ENCODE measurements at regions not wholly inside any gene's neighbourhood (a gene's known extent, or its start where the extent isn't known, plus 50 kb on each side); places are given as distances from the start of the nearest gene placed in this dataset.

DNA sequence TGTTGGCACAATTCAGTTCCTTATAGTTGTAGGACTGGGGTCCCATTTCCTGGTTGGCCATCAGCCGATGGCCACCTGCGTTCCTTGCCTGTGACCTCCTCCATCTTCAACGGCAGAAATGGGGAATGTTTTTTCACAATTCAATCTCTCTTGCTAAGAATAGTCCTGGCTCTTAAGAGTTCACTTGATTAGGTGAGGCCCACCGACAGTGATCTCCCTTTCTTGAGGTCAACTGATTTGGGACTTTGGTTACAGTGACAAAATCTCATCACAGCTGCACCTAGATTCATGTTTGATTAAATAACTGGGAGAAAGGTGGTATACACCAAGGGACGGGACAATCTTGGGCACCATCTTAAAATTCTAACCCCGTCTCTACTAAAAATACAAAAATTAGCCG is 139.1 kb upstream of the DTNBP1 start:
- H3K9me3 ChIP-seq (ENCODE audit: low read length): no peaks in the 10 kb centered on the region
- no peak overlapping the region for H2AFZ ChIP-seq (ENCODE audit: low read length)
- no peaks in the 10 kb centered on the region for H3K9me2 ChIP-seq (ENCODE audit: insufficient read depth, low read length)
- H4K20me1 ChIP-seq (ENCODE audit: insufficient read depth, low read length): no peaks in the 10 kb centered on the region
- no peaks in the 10 kb centered on the region for H3K36me3 ChIP-seq (ENCODE audit: insufficient read depth, low read length)
- H3K4me2 ChIP-seq (ENCODE audit: low read length): no peak overlapping the region
- H3K79me2 ChIP-seq (ENCODE audit: insufficient read depth, low read depth, low read length): no peaks in the 10 kb centered on the region
- no peak for TF ChIP-seq EZH2phosphoT487 (IDR thresholded peaks at IDR 0.05; ENCODE audit: borderline replicate concordance, low read depth, low read length)
- TF ChIP-seq, protein P1, sequence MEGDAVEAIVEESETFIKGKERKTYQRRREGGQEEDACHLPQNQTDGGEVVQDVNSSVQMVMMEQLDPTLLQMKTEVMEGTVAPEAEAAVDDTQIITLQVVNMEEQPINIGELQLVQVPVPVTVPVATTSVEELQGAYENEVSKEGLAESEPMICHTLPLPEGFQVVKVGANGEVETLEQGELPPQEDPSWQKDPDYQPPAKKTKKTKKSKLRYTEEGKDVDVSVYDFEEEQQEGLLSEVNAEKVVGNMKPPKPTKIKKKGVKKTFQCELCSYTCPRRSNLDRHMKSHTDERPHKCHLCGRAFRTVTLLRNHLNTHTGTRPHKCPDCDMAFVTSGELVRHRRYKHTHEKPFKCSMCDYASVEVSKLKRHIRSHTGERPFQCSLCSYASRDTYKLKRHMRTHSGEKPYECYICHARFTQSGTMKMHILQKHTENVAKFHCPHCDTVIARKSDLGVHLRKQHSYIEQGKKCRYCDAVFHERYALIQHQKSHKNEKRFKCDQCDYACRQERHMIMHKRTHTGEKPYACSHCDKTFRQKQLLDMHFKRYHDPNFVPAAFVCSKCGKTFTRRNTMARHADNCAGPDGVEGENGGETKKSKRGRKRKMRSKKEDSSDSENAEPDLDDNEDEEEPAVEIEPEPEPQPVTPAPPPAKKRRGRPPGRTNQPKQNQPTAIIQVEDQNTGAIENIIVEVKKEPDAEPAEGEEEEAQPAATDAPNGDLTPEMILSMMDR (conservative IDR thresholded peaks at IDR 0.05; ENCODE audit: low read length): no peak
- no peaks in the 10 kb centered on the region for H3K4me1 ChIP-seq (ENCODE audit: insufficient read depth, low read length, poor library complexity, severe bottlenecking)
- BruUV-seq (replicated peaks): no TSS peak
- no peak for DNase-seq (ENCODE audit: low spot score)
- no peak overlapping the region for H3K27ac ChIP-seq (ENCODE audit: low read depth, low read length, poor library complexity, severe bottlenecking)
- intact Hi-C loops (cut with micrococcal nuclease; ENCODE audit: unreplicated experiment): no loop called here
- ChIA-PET POLR2A (no interaction called here), CTCF (ENCODE audit: unreplicated experiment) (no interaction called here)
- no peak overlapping the region for H3K4me3 ChIP-seq (ENCODE audit: low read depth, low read length, poor library complexity, severe bottlenecking)

DNA sequence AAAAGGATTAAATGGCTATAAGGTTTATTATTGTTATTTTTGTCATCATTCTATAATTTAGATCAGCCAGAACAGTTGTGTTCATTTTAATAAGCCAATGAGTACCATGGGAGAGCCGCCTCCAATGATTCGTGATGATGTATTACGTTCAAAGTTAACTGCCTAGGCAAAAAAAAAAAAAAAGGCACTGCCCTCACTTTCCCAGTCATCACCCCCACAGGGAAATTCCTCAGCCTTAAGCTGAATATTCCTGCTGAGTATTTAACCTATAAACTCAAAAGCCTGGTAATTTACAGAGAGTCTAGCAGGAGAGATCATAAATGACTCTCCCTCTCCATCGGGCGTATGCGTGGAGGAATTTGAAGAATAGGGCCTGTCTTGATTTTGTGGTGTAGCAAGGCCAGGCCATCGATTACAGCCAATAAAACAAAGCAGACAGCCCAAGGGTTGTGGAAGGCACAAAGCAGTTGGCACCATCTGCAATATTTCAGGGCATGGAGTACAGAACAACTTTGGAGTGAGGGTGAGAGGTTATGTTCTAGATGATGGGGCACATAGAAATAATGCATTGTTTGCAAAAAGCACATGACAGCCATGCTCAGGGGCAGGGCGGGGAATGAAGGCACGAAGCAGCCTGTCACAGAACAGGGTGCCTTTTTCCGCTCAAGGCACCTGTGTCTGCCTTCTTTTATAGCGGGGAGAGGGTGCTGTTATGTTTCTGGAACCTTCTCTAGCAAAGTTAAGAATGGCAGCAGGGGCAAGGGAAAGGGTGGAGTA is 138.2 kb upstream of the DTNBP1 start:
- no peaks in the 10 kb centered on the region for H3K4me1 ChIP-seq (ENCODE audit: insufficient read depth, low read length, poor library complexity, severe bottlenecking)
- TF ChIP-seq EZH2phosphoT487 (IDR thresholded peaks at IDR 0.05; ENCODE audit: borderline replicate concordance, low read depth, low read length): no peak
- TF ChIP-seq, protein P1 (conservative IDR thresholded peaks at IDR 0.05; ENCODE audit: low read length): no peak
- DNase-seq (ENCODE audit: low spot score): no peak
- no TSS peak for BruUV-seq (replicated peaks)
- H3K9me2 ChIP-seq (ENCODE audit: insufficient read depth, low read length): no peaks in the 10 kb centered on the region
- H3K79me2 ChIP-seq (ENCODE audit: insufficient read depth, low read depth, low read length): no peaks in the 10 kb centered on the region
- H3K36me3 ChIP-seq (ENCODE audit: insufficient read depth, low read length): no peaks in the 10 kb centered on the region
- no peaks in the 10 kb centered on the region for H3K9me3 ChIP-seq (ENCODE audit: low read length)
- CTCF ChIA-PET (ENCODE audit: unreplicated experiment): no interaction called here
- intact Hi-C loops (cut with micrococcal nuclease; ENCODE audit: unreplicated experiment): no loop called here
- no peak overlapping the region for H3K27ac ChIP-seq (ENCODE audit: low read depth, low read length, poor library complexity, severe bottlenecking)
- H4K20me1 ChIP-seq (ENCODE audit: insufficient read depth, low read length): no peaks in the 10 kb centered on the region
- H2AFZ ChIP-seq (ENCODE audit: low read length): no peak overlapping the region
- POLR2A ChIA-PET: interaction anchor here (0.6 kb wide), 2 partner anchors 58 to 223 kb away, joined by 3 read pairs; no protein-coding TSS in a partner anchor
- no peak overlapping the region for H3K4me2 ChIP-seq (ENCODE audit: low read length)
- H3K4me3 ChIP-seq (ENCODE audit: low read depth, low read length, poor library complexity, severe bottlenecking): no peak overlapping the region

DNA sequence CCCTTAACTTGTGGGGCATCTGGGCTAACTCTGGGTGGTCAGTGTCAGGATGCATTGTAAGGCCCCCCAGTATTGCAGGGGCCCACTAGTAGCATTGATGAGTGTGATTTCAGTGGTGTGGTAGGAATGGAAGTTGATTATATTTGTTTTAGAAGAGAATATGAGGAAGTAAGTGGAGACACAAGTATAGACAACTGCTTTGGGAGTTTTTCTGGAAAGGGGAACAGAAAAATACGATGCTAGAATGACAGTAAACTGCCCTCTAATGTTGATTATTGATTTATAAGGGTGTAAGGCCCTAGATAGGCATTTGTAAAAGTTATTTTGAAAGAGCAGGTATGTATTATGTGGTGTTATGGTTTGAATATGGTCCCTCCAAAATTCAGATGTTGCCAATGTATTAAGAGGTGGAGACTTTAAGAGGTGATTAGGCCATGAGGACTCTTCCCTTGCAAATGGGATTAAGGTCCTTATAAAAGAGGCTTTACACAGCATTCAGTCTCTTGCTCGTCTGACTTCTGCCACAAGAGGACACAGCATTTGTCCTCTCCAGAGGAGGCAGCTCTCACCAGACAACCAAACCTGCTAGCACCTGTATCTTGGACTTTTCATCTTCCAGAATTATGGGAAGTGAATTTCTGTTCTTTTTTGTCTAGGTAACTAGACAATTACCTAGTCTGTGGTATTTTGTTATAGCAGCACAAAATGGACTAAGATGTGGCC is 135.9 kb upstream of the DTNBP1 start:
- Histone ChIP-seq H2AFZ (ENCODE audit: low read length) (no peak overlapping the region), H3K27ac (ENCODE audit: low read depth, low read length, poor library complexity, severe bottlenecking) (no peak overlapping the region), H3K4me2 (ENCODE audit: low read length) (no peak overlapping the region), H3K79me2 (ENCODE audit: insufficient read depth, low read depth, low read length) (no peaks in the 10 kb centered on the region), H3K9me3 (ENCODE audit: low read length) (no peaks in the 10 kb centered on the region), H3K4me3 (ENCODE audit: low read depth, low read length, poor library complexity, severe bottlenecking) (no peak overlapping the region), H3K9me2 (ENCODE audit: insufficient read depth, low read length) (no peaks in the 10 kb centered on the region), H3K36me3 (ENCODE audit: insufficient read depth, low read length) (no peaks in the 10 kb centered on the region), H3K4me1 (ENCODE audit: insufficient read depth, low read length, poor library complexity, severe bottlenecking) (no peaks in the 10 kb centered on the region), H4K20me1 (ENCODE audit: insufficient read depth, low read length) (no peaks in the 10 kb centered on the region)
- intact Hi-C loops (cut with micrococcal nuclease; ENCODE audit: unreplicated experiment): no loop called here
- POLR2A ChIA-PET: no interaction called here
- no peak for DNase-seq (ENCODE audit: low spot score)
- BruUV-seq (replicated peaks): no TSS peak
- TF ChIP-seq, protein P1 (conservative IDR thresholded peaks at IDR 0.05; ENCODE audit: low read length): no peak
- TF ChIP-seq EZH2phosphoT487 (IDR thresholded peaks at IDR 0.05; ENCODE audit: borderline replicate concordance, low read depth, low read length): no peak
- CTCF ChIA-PET (ENCODE audit: unreplicated experiment): no interaction called here

All from OCI-LY7 (cell line).